ENCODE measurements at regions not wholly inside any gene's neighbourhood (a gene's known extent, or its start where the extent isn't known, plus 50 kb on each side); places are given as distances from the start of the nearest gene placed in this dataset.
"Not testable (repeated sequence)": the region's sequence is repeated elsewhere in the genome, so short reads cannot be mapped to it uniquely, and the experiment has no call there.

DNA sequence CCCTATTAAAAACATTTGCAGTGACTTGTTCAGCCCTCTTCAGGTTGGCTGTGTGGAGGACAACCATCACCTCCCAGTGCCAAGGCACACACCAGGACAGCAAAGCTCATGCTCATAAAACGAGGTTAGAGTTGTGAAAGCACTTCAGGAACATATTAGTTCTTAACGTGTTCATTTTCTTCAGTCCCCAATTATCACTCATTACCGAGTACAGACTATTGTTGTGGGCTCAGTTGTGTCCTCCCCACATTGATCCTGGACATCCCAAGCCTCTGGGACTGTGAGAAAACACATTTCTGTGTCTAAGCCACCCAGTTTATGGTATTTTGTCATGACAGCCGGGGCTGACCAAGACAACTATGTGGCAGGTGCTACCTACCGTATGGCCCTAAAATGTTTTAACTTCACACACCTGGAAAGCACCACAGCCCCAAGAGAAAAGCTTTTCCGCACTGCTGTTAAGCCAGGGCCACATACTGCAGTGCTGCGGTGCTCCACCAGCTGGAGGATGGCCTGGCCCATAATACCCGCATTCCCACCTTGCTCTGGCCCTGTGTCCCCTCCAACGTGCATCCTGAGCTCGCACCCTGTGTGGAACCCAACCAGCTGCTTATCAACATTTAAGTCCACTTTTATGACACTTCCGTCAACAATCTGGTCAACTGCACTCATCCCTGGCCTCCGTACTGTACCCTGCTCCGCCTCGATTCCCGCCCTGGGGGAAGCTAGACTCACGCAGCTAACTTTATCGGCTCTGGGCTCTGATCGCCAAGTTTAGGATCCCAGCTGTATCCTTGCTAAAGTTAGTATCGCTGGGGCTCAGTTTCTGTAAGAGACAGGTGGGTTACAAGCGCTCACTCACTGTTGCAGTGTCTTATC, 160.6 kb downstream of the KLRB1 start:
- POLR2A ChIA-PET, H3K27me3 Mint-ChIP-seq, H3K9me3 Mint-ChIP-seq, CTCF ChIA-PET, DNase-seq: not testable (repeated sequence)
- peak overlapping the region; percentile 93 for H3K27ac Mint-ChIP-seq
- peaks cover 12% of the 10 kb centered on the region for H3K36me3 Mint-ChIP-seq (ENCODE audit: low read depth)
- peak overlapping the region; percentile 90 for H3K4me3 Mint-ChIP-seq
- H3K4me1 Mint-ChIP-seq = peaks cover 26% of the 10 kb centered on the region

DNA sequence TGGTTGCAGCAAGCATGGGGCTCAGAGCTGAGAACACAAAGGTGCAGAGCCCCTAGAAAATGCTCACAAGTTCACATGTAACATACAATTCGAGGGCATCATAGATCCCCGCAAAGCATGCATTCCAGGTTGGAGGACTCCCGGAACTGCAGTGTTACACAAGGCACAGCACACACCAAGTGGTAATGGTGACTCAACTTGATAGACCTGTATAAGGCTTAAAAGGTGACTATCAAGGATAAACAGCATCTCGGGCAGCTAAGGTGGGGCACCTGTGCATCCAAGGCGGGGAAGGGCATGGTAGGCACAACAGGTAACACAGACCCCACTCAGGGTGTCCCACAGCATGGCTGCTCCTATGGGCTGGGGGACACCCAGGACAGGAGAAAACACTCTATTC, 167.3 kb downstream of the KLRB1 start:
- DNase-seq; CTCF ChIA-PET; POLR2A ChIA-PET; H3K27ac Mint-ChIP-seq; H3K27me3 Mint-ChIP-seq; H3K4me3 Mint-ChIP-seq; H3K36me3 Mint-ChIP-seq (ENCODE audit: low read depth); H3K4me1 Mint-ChIP-seq; H3K9me3 Mint-ChIP-seq: not testable (repeated sequence)

DNA sequence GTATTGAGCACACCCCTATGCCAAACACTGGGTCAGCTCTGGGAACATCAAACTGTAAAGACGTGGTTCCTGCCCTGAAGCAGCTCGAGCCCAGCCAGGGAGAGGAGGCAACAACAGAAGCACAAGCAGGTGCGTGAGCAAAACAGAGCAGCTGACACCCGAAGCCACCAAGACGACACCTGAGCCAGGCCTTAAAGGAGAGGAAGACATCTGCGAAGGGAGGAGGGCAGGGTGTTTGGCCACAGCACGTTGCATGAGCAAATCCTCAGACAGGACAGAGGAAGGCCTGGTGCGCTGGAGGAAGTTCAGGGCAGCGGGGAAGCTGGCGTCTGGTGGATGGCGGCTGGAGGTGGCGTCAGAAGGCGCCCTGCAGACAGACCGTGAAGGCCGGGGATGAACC, 172.0 kb downstream of the KLRB1 start:
- H3K9me3 Mint-ChIP-seq; H3K4me3 Mint-ChIP-seq; H3K27me3 Mint-ChIP-seq; H3K4me1 Mint-ChIP-seq; H3K36me3 Mint-ChIP-seq (ENCODE audit: low read depth); CTCF ChIA-PET; POLR2A ChIA-PET: not testable (repeated sequence)
- peak; percentile 33 for DNase-seq
- peak overlapping the region; percentile 83 for H3K27ac Mint-ChIP-seq

DNA sequence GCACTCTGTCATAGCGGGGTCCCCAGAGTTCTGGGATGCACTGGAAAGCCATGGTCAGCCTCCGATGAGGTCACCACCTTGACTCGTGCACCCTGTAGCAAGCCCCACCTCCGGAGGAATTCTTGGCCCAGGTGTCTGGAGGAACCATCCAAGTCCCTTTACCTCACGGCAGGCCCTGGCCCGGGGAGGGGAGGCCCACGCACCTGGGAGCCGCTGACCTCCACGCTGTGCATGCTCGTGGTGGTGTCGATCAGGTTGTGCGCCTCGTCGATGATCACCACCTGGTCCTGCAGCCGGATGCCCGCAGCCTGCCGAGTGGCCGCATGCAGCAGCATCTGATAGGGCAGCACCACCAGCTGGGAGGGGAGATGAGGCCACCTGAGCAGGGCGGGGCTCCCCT, 177.3 kb downstream of the KLRB1 start:
- H3K9me3 Mint-ChIP-seq; H3K27ac Mint-ChIP-seq; H3K36me3 Mint-ChIP-seq (ENCODE audit: low read depth); H3K4me3 Mint-ChIP-seq; DNase-seq; CTCF ChIA-PET; H3K27me3 Mint-ChIP-seq; POLR2A ChIA-PET; H3K4me1 Mint-ChIP-seq: not testable (repeated sequence)

DNA sequence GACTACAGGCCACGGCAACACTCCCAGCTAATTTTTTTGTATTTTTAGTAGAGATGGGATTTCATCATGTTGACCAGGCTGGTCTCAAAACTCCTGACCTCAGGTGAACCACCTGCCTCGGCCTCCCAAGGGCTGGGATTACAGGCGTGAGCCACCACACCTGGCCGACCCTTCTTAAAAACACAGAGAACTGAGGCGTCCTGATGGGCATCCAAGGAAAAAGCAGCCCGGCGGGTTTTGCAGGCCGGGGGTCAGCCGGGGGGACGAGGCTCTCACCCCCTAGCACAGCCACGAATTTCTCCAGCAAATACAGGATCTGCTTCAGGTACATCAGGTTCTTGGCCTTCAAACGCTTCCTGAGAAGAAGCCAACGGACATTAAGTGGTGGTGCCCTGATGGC, 178.9 kb downstream of the KLRB1 start:
- H3K27me3 Mint-ChIP-seq; CTCF ChIA-PET; DNase-seq; H3K36me3 Mint-ChIP-seq (ENCODE audit: low read depth); POLR2A ChIA-PET; H3K27ac Mint-ChIP-seq; H3K4me1 Mint-ChIP-seq; H3K9me3 Mint-ChIP-seq; H3K4me3 Mint-ChIP-seq: not testable (repeated sequence)

DNA sequence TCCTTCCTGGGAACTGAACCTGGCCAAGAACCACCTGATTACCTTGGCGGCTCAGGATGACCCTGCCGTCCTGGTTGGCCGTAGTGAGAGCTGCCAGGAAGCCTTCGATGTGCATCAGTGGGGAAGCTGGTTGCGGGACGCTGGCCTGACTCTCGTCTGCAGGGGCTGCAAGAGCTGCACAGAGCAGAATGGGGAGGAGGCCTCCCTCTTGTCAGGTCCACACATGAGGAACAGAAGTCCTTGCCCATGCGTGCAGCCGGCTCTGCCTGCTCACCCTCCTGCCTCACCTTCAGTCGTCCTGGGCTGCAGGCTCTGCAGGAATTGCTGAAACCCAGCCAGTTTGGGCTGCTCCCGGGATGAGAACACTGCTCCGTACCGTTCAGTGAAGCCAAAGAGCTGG, 182.3 kb downstream of the KLRB1 start:
- H3K27ac Mint-ChIP-seq, CTCF ChIA-PET, POLR2A ChIA-PET, H3K4me3 Mint-ChIP-seq, H3K27me3 Mint-ChIP-seq, H3K9me3 Mint-ChIP-seq, DNase-seq, H3K4me1 Mint-ChIP-seq: not testable (repeated sequence)
- peaks cover 14% of the 10 kb centered on the region for H3K36me3 Mint-ChIP-seq (ENCODE audit: low read depth)

DNA sequence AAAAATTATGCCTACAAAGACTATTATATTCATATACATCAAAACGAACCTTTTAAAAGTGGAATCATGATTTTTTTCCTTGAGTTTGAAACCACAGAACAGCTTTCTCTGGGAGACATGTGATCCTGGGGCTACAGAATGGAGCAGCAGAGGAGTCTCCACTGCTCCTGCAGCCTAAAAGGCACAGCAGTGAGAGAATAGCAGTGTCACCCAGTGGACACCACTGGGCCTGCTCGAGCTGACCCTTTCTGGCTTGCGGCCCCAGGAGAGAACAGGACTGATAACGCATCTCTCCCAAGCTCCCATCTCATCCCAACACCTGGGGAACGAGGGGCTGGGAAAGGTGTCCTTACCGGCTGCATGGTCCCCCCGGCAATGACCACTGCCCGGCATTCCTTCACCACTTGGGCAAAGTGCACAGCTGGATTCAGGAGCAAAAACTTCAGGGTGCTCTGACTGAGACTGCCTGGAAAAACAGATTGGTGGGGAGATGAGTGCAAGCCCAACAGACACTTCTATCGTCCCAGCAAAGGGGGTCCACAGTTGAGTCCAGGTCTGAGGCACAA, 183.5 kb downstream of the KLRB1 start:
- CTCF ChIA-PET, H3K27ac Mint-ChIP-seq, H3K4me1 Mint-ChIP-seq, H3K27me3 Mint-ChIP-seq, POLR2A ChIA-PET, H3K9me3 Mint-ChIP-seq, H3K4me3 Mint-ChIP-seq, DNase-seq: not testable (repeated sequence)
- H3K36me3 Mint-ChIP-seq (ENCODE audit: low read depth) = peaks cover 14% of the 10 kb centered on the region

DNA sequence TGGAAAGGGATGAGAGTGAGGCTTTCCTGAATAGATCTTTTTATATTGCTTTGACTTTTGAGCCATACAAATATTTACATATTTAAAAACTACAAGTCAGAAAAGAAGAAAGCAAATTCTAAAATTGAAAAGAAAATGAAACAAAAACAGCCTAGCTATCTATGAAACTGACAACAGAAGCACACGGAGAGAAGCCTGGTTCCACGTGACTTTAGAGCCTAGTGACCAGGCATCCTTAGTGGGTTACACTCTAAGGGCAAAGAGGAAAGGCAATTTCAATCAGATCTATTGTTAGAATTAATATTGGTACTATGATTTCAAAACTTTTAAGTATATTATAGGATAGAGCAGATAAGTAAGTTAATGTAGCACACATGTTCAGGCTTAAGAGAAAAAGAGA, 185.0 kb downstream of the KLRB1 start:
- H3K4me1 Mint-ChIP-seq, POLR2A ChIA-PET, CTCF ChIA-PET: not testable (repeated sequence)

DNA sequence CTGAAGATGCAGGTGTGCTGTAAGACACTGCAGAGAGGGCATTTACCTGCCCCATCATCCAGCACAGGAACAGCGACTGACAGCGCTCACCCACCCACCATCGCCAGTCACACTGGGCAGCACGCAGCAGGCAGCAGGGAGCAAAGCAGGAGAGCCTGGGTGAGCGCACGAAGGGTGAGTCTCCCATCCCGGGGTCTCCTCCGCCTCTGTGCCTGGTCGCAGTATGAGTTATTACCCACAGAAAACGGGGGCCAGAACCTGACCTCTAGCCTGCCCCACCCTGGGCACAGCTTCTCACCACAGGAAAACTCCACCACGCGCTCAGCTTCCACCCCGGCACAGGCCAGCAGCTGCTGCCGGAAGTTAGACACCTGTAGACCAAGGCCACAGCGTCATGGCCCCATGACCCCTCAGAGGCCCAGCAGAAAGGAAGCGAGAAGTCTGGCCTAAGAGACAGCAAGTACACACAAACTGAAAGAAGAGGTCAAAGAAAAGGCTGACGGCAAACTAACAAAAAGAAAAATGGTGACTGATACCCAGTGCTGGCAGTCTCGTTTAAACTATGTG, 186.1 kb downstream of the KLRB1 start:
- H3K4me1 Mint-ChIP-seq, H3K9me3 Mint-ChIP-seq, H3K4me3 Mint-ChIP-seq, H3K27ac Mint-ChIP-seq, DNase-seq, CTCF ChIA-PET, POLR2A ChIA-PET, H3K27me3 Mint-ChIP-seq: not testable (repeated sequence)
- H3K36me3 Mint-ChIP-seq (ENCODE audit: low read depth) = peaks cover 14% of the 10 kb centered on the region

More for the DNA sequence above, 185.0 kb downstream of the KLRB1 start:
- peaks cover 14% of the 10 kb centered on the region for H3K36me3 Mint-ChIP-seq (ENCODE audit: low read depth)
- not testable (repeated sequence) for H3K4me3 Mint-ChIP-seq, H3K9me3 Mint-ChIP-seq, H3K27me3 Mint-ChIP-seq, H3K27ac Mint-ChIP-seq, DNase-seq

DNA sequence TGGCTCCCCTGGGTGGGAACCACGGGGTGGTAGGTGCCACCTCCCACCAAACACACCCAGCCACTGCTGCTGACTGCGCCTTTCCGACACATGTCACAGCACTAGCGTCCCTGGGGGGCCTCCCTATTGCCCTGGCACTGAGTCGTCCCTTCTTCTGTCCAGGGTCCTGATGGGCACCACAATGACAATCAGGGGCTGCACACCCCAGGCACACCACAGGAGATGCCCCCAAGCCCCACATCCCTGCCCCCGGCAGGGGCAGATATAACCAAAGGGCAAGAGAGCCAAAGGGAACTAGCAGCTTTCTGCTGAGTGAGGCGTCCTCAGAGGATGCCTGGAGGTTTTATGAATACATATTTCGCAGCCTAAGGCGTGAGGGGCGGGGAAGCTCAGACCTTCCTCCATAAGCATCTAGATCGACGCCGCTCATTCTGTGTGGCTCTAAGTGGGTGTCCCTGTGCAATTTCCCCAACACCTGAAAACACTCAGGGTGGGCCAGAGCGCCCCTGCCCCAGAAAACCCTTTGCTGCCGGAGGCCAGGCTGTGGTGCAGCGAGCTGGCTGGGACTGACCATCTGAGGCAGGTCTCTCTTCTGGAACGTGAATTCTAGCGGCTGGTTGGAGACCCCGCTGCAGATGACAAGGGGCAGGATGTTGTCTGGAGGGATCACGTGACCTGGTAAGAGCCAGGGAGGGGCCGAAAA, 186.7 kb downstream of the KLRB1 start:
- H3K27me3 Mint-ChIP-seq; H3K9me3 Mint-ChIP-seq; POLR2A ChIA-PET; H3K36me3 Mint-ChIP-seq (ENCODE audit: low read depth); H3K4me3 Mint-ChIP-seq; H3K27ac Mint-ChIP-seq; CTCF ChIA-PET; DNase-seq; H3K4me1 Mint-ChIP-seq: not testable (repeated sequence)

DNA sequence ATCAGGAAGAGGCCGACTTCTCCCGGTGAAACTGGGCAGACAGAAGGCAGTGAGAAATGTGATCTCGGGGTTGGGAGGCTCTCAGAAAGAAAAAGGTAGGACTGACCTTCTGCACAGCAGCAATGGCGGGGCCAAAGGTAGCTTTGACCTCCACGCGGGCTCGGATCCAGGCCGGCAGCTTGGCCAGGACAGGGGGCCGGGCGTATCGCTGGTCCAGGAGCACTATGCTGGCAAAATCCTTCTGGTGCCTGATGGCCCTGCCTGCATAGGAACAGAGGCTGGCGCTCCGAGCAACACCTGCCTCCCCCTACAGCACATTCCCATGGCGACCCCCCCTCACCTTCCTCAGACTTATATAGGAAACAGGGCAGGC, 189.1 kb downstream of the KLRB1 start:
- POLR2A ChIA-PET, H3K27ac Mint-ChIP-seq, DNase-seq, CTCF ChIA-PET, H3K4me3 Mint-ChIP-seq, H3K4me1 Mint-ChIP-seq, H3K27me3 Mint-ChIP-seq, H3K9me3 Mint-ChIP-seq: not testable (repeated sequence)
- peaks cover 12% of the 10 kb centered on the region for H3K36me3 Mint-ChIP-seq (ENCODE audit: low read depth)

DNA sequence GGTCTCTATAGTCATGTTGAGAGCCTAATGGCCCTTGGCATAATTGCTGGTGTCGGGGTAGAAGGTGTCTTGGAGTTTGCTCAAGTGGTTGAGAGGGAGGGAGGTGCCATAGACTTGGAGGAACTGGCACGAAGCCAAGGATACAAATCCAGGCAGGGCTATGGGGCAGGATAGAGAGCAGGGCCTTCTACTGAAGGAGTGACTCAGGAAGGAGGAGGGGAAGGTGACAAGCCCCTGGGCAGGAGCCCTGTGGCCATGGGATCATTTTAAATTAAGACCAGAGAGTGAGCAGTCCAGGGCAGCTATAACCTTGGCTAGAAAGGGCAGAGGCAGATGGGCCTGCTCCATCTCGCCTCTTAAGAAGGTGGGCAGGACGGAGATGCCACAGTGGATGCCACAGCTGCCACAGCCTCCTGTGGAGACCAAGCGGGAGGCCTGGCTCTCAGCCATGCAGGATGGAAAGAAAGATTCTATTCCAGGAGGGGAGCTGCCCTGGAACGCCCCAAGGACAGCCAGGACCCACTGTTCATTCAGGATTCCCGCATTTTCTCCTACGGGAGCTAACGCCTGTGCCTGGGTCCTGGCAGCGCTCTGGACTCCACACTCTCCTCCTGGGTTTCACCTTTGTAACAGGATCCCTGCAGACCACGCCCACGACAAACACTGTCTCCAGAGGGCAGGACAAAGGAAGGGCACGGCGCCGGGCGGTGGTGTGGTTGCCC, 189.6 kb downstream of the KLRB1 start:
- H3K4me3 Mint-ChIP-seq; POLR2A ChIA-PET; H3K4me1 Mint-ChIP-seq; CTCF ChIA-PET; H3K27me3 Mint-ChIP-seq; H3K27ac Mint-ChIP-seq; H3K36me3 Mint-ChIP-seq (ENCODE audit: low read depth); H3K9me3 Mint-ChIP-seq; DNase-seq: not testable (repeated sequence)

DNA sequence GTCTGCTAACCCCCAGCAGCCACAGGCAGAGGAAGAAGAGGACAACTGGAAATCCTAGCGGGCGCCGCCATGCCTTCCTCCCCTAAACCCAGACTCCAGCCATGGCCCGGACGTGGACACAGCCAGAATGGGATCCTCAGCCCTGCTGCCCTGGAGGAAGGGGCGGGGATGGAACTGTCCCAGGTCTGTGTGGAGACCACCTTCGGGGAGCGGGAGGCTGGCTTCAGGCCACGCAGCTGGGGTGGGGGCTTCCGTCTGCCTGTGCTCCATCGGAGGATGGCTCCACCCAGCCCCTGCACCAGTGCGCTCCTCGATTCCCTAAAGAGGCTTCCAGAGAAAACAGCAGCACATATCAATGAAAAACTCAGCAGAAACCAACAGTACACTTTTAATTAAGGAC, 190.4 kb downstream of the KLRB1 start:
- H3K27ac Mint-ChIP-seq, POLR2A ChIA-PET: not testable (repeated sequence)

More for the DNA sequence above, 190.4 kb downstream of the KLRB1 start:
- DNase-seq; H3K4me3 Mint-ChIP-seq; CTCF ChIA-PET; H3K36me3 Mint-ChIP-seq (ENCODE audit: low read depth); H3K9me3 Mint-ChIP-seq; H3K27me3 Mint-ChIP-seq: not testable (repeated sequence)
- peaks cover 10% of the 10 kb centered on the region for H3K4me1 Mint-ChIP-seq

Data from activated CD4-positive, alpha-beta T cell treated with anti-CD3 and anti-CD28 coated beads, Interleukin-2, amount 10 ng/mL, durations not matched to agents 7 days and 5 days (primary cell).